ENCODE measurements at regions not wholly inside any gene's neighbourhood (a gene's known extent, or its start where the extent isn't known, plus 50 kb on each side); places are given as distances from the start of the nearest gene placed in this dataset.
"Not testable (repeated sequence)": the region's sequence is repeated elsewhere in the genome, so short reads cannot be mapped to it uniquely, and the experiment has no call there.

GRCh38 chr9:138216817-138217216, 339.2 kb downstream of the CACNA1B start:
- H3K36me3 ChIP-seq (replicated peaks in 1 of 2; ENCODE audit: control insufficient read depth in 2 of 2, insufficient read depth in 2 of 2, low read length in 2 of 2); H4K8ac ChIP-seq (ENCODE audit: low read depth, low read length); H2AFZ ChIP-seq (ENCODE audit: low read length); H3K27me3 ChIP-seq (ENCODE audit: control insufficient read depth in 3 of 3, insufficient read depth in 3 of 3, low read depth in 1 of 3, low read length in 3 of 3); H3K14ac ChIP-seq (ENCODE audit: low read length); H3K18ac ChIP-seq (ENCODE audit: low read length); H4K91ac ChIP-seq (ENCODE audit: low read depth, low read length, poor library complexity); H3K9me3 ChIP-seq (replicated peaks in 1 of 2; ENCODE audit: control insufficient read depth in 2 of 2, insufficient read depth in 1 of 2, low read depth in 1 of 2, low read length in 2 of 2); H3K4me2 ChIP-seq (ENCODE audit: insufficient read depth, low read length, poor library complexity, severe bottlenecking); H2AK5ac ChIP-seq (ENCODE audit: low read depth, low read length); H3K9ac ChIP-seq (ENCODE audit: low read depth, low read length, poor library complexity); H2BK120ac ChIP-seq (ENCODE audit: low read depth, low read length); DNase-seq (ENCODE audit: low spot score); H3K23ac ChIP-seq (ENCODE audit: low read depth, low read length, poor library complexity); H3K79me1 ChIP-seq (ENCODE audit: low read depth, low read length); H2BK5ac ChIP-seq (ENCODE audit: low read length); H3K4me3 ChIP-seq (ENCODE audit: low read length in 2 of 2); H2BK12ac ChIP-seq (ENCODE audit: low read length); H2BK15ac ChIP-seq (ENCODE audit: low read length); H3K4me1 ChIP-seq (ENCODE audit: control insufficient read depth in 2 of 2, insufficient read depth in 1 of 2, low read depth in 1 of 2, low read length in 2 of 2); H3K27ac ChIP-seq (replicated peaks; ENCODE audit: low read length); H3K4ac ChIP-seq (ENCODE audit: low read length): not testable (repeated sequence)
- WGBS, 2 donors (ENCODE audit: extremely low coverage in 2 of 2, insufficient read length in 2 of 2, insufficient replicate concordance in 1 of 2) = no CpG with 5 or more reads among the region's 9 CpGs

- not testable (repeated sequence) for H3K9me3 ChIP-seq (replicated peaks in 1 of 2; ENCODE audit: control insufficient read depth in 2 of 2, insufficient read depth in 1 of 2, low read depth in 1 of 2, low read length in 2 of 2); DNase-seq (ENCODE audit: low spot score); H3K36me3 ChIP-seq (replicated peaks in 1 of 2; ENCODE audit: control insufficient read depth in 2 of 2, insufficient read depth in 2 of 2, low read length in 2 of 2); H3K27me3 ChIP-seq (ENCODE audit: control insufficient read depth in 3 of 3, insufficient read depth in 3 of 3, low read depth in 1 of 3, low read length in 3 of 3); H3K4ac ChIP-seq (ENCODE audit: low read length); H3K79me1 ChIP-seq (ENCODE audit: low read depth, low read length); H3K23ac ChIP-seq (ENCODE audit: low read depth, low read length, poor library complexity); H2BK15ac ChIP-seq (ENCODE audit: low read length); H3K9ac ChIP-seq (ENCODE audit: low read depth, low read length, poor library complexity); H2AFZ ChIP-seq (ENCODE audit: low read length); H2BK12ac ChIP-seq (ENCODE audit: low read length); H3K4me2 ChIP-seq (ENCODE audit: insufficient read depth, low read length, poor library complexity, severe bottlenecking); H3K14ac ChIP-seq (ENCODE audit: low read length); H3K4me3 ChIP-seq (ENCODE audit: low read length in 2 of 2); H3K27ac ChIP-seq (replicated peaks; ENCODE audit: low read length); H2BK120ac ChIP-seq (ENCODE audit: low read depth, low read length); H2BK5ac ChIP-seq (ENCODE audit: low read length); H4K8ac ChIP-seq (ENCODE audit: low read depth, low read length); H4K91ac ChIP-seq (ENCODE audit: low read depth, low read length, poor library complexity); H3K4me1 ChIP-seq (ENCODE audit: control insufficient read depth in 2 of 2, insufficient read depth in 1 of 2, low read depth in 1 of 2, low read length in 2 of 2); H2AK5ac ChIP-seq (ENCODE audit: low read depth, low read length); H3K18ac ChIP-seq (ENCODE audit: low read length)
- WGBS, 2 donors (ENCODE audit: extremely low coverage in 2 of 2, insufficient read length in 2 of 2, insufficient replicate concordance in 1 of 2) = no CpG with 5 or more reads among the region's 5 CpGs
Observed at GRCh38 chr9:138217284-138217850, 339.8 kb downstream of the CACNA1B start.

- H3K18ac ChIP-seq (ENCODE audit: low read length); H3K4me1 ChIP-seq (ENCODE audit: control insufficient read depth in 2 of 2, insufficient read depth in 1 of 2, low read depth in 1 of 2, low read length in 2 of 2); H2BK12ac ChIP-seq (ENCODE audit: low read length); H3K9me3 ChIP-seq (replicated peaks in 1 of 2; ENCODE audit: control insufficient read depth in 2 of 2, insufficient read depth in 1 of 2, low read depth in 1 of 2, low read length in 2 of 2); H2AK5ac ChIP-seq (ENCODE audit: low read depth, low read length); H2BK15ac ChIP-seq (ENCODE audit: low read length); H3K4me2 ChIP-seq (ENCODE audit: insufficient read depth, low read length, poor library complexity, severe bottlenecking); DNase-seq (ENCODE audit: low spot score); H2BK5ac ChIP-seq (ENCODE audit: low read length); H4K91ac ChIP-seq (ENCODE audit: low read depth, low read length, poor library complexity); H2BK120ac ChIP-seq (ENCODE audit: low read depth, low read length); H3K4ac ChIP-seq (ENCODE audit: low read length); H4K8ac ChIP-seq (ENCODE audit: low read depth, low read length); H3K9ac ChIP-seq (ENCODE audit: low read depth, low read length, poor library complexity); H3K4me3 ChIP-seq (ENCODE audit: low read length in 2 of 2); H3K79me1 ChIP-seq (ENCODE audit: low read depth, low read length); H3K14ac ChIP-seq (ENCODE audit: low read length); H3K27me3 ChIP-seq (ENCODE audit: control insufficient read depth in 3 of 3, insufficient read depth in 3 of 3, low read depth in 1 of 3, low read length in 3 of 3); H3K23ac ChIP-seq (ENCODE audit: low read depth, low read length, poor library complexity); H2AFZ ChIP-seq (ENCODE audit: low read length); H3K27ac ChIP-seq (replicated peaks; ENCODE audit: low read length); H3K36me3 ChIP-seq (replicated peaks in 1 of 2; ENCODE audit: control insufficient read depth in 2 of 2, insufficient read depth in 2 of 2, low read length in 2 of 2): not testable (repeated sequence)
- no CpG with 5 or more reads among the region's 17 CpGs for WGBS, 2 donors (ENCODE audit: extremely low coverage in 2 of 2, insufficient read length in 2 of 2, insufficient replicate concordance in 1 of 2)
Observed at GRCh38 chr9:138219249-138219648, 341.7 kb downstream of the CACNA1B start.

- H2BK15ac ChIP-seq (ENCODE audit: low read length); H3K23ac ChIP-seq (ENCODE audit: low read depth, low read length, poor library complexity); H3K4me3 ChIP-seq (ENCODE audit: low read length in 2 of 2); H4K91ac ChIP-seq (ENCODE audit: low read depth, low read length, poor library complexity); H3K4me1 ChIP-seq (ENCODE audit: control insufficient read depth in 2 of 2, insufficient read depth in 1 of 2, low read depth in 1 of 2, low read length in 2 of 2); DNase-seq (ENCODE audit: low spot score); H2AFZ ChIP-seq (ENCODE audit: low read length); H3K9ac ChIP-seq (ENCODE audit: low read depth, low read length, poor library complexity); H3K4ac ChIP-seq (ENCODE audit: low read length); H2BK120ac ChIP-seq (ENCODE audit: low read depth, low read length); H3K27me3 ChIP-seq (ENCODE audit: control insufficient read depth in 3 of 3, insufficient read depth in 3 of 3, low read depth in 1 of 3, low read length in 3 of 3); H3K36me3 ChIP-seq (replicated peaks in 1 of 2; ENCODE audit: control insufficient read depth in 2 of 2, insufficient read depth in 2 of 2, low read length in 2 of 2); H2BK5ac ChIP-seq (ENCODE audit: low read length); H3K18ac ChIP-seq (ENCODE audit: low read length); H3K4me2 ChIP-seq (ENCODE audit: insufficient read depth, low read length, poor library complexity, severe bottlenecking); H3K9me3 ChIP-seq (replicated peaks in 1 of 2; ENCODE audit: control insufficient read depth in 2 of 2, insufficient read depth in 1 of 2, low read depth in 1 of 2, low read length in 2 of 2); H3K14ac ChIP-seq (ENCODE audit: low read length); H2AK5ac ChIP-seq (ENCODE audit: low read depth, low read length); H3K79me1 ChIP-seq (ENCODE audit: low read depth, low read length); H4K8ac ChIP-seq (ENCODE audit: low read depth, low read length); H3K27ac ChIP-seq (replicated peaks; ENCODE audit: low read length); H2BK12ac ChIP-seq (ENCODE audit: low read length): not testable (repeated sequence)
- no CpG with 5 or more reads among the region's 18 CpGs for WGBS, 2 donors (ENCODE audit: extremely low coverage in 2 of 2, insufficient read length in 2 of 2, insufficient replicate concordance in 1 of 2)
Observed at GRCh38 chr9:138221446-138222054, 344.0 kb downstream of the CACNA1B start.
